AG09309 (cell line): ENCODE measurements at regions not wholly inside any gene's neighbourhood (a gene's known extent, or its start where the extent isn't known, plus 50 kb on each side); places are given as distances from the start of the nearest gene placed in this dataset.

ENCODE experiments used
- DNase-seq: peaks from one replicate; pipeline ENCODE4 v3.0.0-alpha.2; 2010; ENCODE audit warnings: low read depth
- H3K4me3 ChIP-seq: 2 replicates; pipeline ENCODE4 v1.5.1; 2011; ENCODE audit warnings: mild to moderate bottlenecking, low read depth, low read length, moderate library complexity; ENCODE audit not compliant: control insufficient read depth
- TF ChIP-seq, protein P1 (sequence below): IDR thresholded peaks from 2 replicates; pipeline ENCODE4 v1.5.1; 2011; ENCODE audit warnings: mild to moderate bottlenecking, low read depth, low read length, inconsistent platforms; ENCODE audit not compliant: insufficient read depth, control insufficient read depth; ENCODE audit errors: missing control alignments

DNA sequence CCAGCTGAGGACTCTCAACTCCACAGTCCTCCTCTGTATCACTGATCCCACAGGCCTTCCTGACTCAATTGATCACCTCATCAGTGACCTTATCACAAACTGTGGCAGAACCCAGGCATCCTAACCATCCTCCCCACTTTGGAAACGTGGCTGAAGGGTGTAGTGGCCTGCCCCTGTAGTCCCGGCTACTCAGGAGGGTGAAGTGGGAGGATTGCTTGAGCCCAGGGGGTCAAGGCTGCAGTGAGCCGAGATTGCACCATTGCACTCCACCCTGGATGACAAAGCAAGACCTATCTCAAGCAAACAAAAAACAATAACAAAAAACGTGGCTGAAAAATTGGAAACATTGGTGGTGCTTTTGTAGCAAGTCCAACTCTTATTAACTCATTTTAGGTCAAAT lies 203.4 kb upstream of the ZNF217 start:
- TF ChIP-seq, protein P1, sequence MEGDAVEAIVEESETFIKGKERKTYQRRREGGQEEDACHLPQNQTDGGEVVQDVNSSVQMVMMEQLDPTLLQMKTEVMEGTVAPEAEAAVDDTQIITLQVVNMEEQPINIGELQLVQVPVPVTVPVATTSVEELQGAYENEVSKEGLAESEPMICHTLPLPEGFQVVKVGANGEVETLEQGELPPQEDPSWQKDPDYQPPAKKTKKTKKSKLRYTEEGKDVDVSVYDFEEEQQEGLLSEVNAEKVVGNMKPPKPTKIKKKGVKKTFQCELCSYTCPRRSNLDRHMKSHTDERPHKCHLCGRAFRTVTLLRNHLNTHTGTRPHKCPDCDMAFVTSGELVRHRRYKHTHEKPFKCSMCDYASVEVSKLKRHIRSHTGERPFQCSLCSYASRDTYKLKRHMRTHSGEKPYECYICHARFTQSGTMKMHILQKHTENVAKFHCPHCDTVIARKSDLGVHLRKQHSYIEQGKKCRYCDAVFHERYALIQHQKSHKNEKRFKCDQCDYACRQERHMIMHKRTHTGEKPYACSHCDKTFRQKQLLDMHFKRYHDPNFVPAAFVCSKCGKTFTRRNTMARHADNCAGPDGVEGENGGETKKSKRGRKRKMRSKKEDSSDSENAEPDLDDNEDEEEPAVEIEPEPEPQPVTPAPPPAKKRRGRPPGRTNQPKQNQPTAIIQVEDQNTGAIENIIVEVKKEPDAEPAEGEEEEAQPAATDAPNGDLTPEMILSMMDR = no peak
- DNase-seq = no peak
- no peak overlapping the region for H3K4me3 ChIP-seq

DNA sequence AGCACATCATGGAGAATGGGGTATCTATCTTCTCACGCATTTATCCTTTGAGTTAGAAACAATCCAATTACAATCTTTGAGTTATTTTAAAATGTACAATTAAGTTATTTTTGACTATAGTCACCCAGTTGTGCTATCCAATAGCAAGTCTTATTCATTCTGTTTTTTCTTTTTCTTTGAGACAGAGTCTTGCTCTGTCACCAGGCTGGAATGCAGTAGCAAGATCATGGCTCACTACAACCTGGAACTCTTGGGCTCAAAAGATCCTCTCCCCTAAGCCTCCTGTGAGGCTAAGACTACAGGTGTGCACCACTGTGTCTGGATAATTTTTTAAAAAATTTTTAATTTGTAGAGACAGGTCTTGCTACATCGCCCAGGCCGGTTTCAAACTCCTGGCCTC lies 201.5 kb upstream of the ZNF217 start:
- TF ChIP-seq, protein P1 = no peak
- no peak overlapping the region for H3K4me3 ChIP-seq

DNA sequence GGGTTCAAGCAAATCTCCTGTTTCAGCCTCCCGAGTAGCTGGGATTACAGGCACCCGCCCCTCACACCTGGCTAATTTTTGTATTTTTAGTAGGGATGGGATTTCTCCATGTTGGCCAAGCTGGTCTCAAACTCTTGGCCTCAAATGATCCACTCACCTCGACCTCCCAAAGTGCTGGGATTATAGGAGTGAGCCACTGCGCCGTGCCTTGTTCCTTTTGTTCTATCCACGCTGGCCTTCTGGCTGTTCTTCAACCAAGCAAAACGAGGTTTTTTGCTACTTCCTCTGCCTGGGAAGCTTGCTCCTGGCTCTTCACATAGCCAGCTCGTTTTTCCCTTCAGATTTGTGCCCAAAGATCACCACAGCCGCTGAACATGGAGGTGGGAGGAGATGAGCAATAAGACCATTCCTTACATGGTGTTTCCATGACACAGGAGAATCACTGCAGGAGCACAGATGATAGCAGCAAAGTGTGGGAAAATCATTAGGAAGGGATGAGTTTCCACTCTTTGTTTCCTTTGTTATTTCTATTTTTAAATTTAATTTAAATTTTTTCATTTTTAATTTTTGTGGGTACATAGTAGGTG lies 201.0 kb upstream of the ZNF217 start:
- TF ChIP-seq, protein P1 = no peak
- no peak for DNase-seq
- H3K4me3 ChIP-seq = no peak overlapping the region

More for the DNA sequence above, 201.5 kb upstream of the ZNF217 start:
- no peak for DNase-seq

DNA sequence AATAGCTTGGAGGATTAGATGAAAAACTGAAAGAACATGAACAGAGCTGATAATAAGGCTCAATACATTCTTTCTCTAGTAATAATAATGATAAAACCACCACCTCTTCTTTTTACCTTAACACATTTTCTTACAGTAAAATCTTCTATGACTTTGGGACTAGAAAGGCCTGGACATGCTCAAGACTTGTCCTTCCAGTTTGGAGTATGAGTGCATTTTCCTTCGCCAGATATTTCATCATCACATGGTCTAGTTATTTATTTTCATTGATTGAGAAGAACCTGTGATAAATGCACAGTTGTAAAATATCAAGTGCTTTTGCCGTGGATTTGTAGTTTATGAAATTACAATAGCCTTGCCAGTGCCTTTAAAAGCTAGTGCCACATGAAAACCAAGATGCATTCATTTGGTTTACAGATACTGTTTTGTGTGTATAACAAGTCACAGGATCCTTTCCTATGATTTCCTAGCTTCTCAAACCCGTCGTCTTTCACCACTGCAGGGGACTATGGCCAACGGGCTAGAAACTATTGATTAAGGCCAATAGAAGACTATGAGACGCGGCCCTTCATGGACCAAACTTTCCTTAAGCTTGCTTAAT lies 200.2 kb upstream of the ZNF217 start:
- no peak for DNase-seq
- TF ChIP-seq, protein P1 = no peak
- no peak overlapping the region for H3K4me3 ChIP-seq

DNA sequence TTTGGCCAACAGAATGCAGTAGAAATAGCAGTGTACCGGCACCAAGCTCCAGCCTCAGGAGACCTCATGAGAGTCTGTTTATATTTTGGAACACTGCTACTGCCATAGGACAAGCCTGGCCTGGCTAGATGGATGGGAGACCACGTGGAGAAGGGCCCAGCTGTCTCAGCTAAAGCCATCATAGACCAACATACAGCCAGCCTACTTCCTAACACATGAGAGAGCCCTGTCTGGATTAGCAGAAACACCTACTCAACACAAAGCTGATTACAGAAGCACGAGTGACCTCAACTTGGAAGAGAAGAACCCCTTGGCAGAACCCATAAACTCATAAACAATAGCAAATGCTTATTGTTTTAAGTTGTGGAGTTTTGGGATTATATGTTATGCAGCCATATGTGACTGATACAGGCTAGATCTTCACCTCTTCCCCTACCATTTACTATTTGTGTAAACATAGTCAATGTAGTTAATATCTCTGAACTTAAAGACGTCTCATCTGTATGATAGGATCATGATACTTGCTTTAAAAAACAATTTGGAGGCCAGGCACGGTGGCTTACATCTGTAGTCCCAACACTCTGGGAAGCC lies 199.4 kb upstream of the ZNF217 start:
- TF ChIP-seq, protein P1 = no peak
- H3K4me3 ChIP-seq = no peak overlapping the region
- DNase-seq = no peak

DNA sequence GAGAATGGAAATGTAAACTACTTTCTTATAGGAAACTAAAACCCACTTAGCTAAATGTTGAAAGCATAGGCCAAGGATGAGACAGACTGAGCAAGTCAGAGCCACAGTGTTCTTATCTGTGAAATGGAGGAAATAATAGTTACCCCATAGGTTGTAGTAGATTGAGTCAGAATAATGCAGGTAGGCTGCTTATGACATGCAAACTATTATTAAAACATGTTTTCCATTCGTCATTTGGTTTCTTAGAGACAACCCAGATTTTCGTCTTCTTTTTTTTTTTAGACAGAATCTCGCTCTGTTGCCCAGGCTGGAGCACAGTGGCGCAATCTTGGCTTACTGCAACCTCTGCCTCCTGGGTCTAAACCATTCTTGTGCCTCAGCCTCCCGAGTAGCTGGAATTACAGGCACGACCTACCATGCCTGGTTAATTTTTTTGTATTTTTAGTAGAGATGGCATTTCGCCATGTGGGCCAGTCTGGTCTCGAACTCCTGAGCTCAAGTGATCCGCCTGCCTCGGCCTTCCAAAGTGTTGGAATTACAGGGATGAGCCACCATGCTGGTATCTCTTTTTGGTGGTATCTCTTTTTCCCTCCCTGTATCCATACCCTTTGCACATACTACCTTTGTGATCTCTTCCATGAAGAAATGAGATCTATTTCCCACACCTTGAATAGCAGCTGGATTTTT lies 196.5 kb upstream of the ZNF217 start:
- TF ChIP-seq, protein P1 = no peak
- no peak for DNase-seq
- H3K4me3 ChIP-seq = no peak overlapping the region
